Kidney (tissue), 13 donors: ENCODE measurements at regions not wholly inside any gene's neighbourhood (a gene's known extent, or its start where the extent isn't known, plus 50 kb on each side); places are given as distances from the start of the nearest gene placed in this dataset.
A peak's percentile ranks its signal among the peaks of the same experiment; 100 is the strongest.

Experiments used
- DNase-seq, 5 donors: peaks; one replicate each; pipeline ENCODE4 v3.0.0-alpha.2; 2013 to 2020
- FAIRE-seq: peaks from 2 replicates; lab custom pipeline; 2012; peaks lifted over from hg19 to GRCh38; lab: Jason Lieb, UNC
- H3K27ac ChIP-seq, 2 donors: one replicate each; pipeline ENCODE4 v1.7.0; 2013; ENCODE audit warnings: low read depth in 2 of 2, low read length in 2 of 2, inconsistent platforms in 1 of 2
- H3K27me3 ChIP-seq: one replicate; pipeline ENCODE4 v1.7.1; 2013; ENCODE audit warnings: low read length, inconsistent platforms; ENCODE audit not compliant: control insufficient read depth, insufficient read depth
- H3K36me3 ChIP-seq, 3 donors: one replicate each; pipeline versions ENCODE4 v1.7.0 to v1.7.1; 2013; ENCODE audit warnings: low read length in 3 of 3, control low read depth in 1 of 3, inconsistent platforms in 1 of 3; ENCODE audit not compliant: insufficient read depth in 3 of 3, control insufficient read depth in 2 of 3
- H3K4me1 ChIP-seq, 3 donors: one replicate each; pipeline versions ENCODE4 v1.7.0 to v1.7.1; 2013; ENCODE audit warnings: low read length in 3 of 3, inconsistent platforms in 1 of 3, low read depth in 1 of 3; ENCODE audit not compliant: control insufficient read depth in 2 of 3, insufficient read depth in 2 of 3
- H3K4me3 ChIP-seq, 3 donors: one replicate each; pipeline versions ENCODE4 v1.7.0 to v1.8.1; 2013; ENCODE audit warnings: low read length in 3 of 3, control low read depth in 1 of 3, inconsistent platforms in 1 of 3
- H3K9ac ChIP-seq, 3 donors: one replicate each; pipeline versions ENCODE4 v1.7.0 to v1.7.1; 2013; ENCODE audit warnings: low read length in 3 of 3, control low read depth in 1 of 3, inconsistent platforms in 1 of 3
- H3K9me3 ChIP-seq, 3 donors: one replicate each; pipeline versions ENCODE4 v1.7.0 to v1.7.1; 2013; ENCODE audit warnings: low read length in 3 of 3, control low read depth in 1 of 3, inconsistent platforms in 1 of 3; ENCODE audit not compliant: control insufficient read depth in 2 of 3, insufficient read depth in 1 of 3
- intact Hi-C: fragments of 100-400 bp; cut with DNase I; formaldehyde crosslinking; loops from one replicate; pipeline ENCODE4 v1.11.1; 2022
- TF ChIP-seq, protein P1 (sequence below): IDR thresholded peaks from 3 replicates; pipeline ENCODE4 v1.5.1; 2012; ENCODE audit warnings: mild to moderate bottlenecking, moderate library complexity, borderline replicate concordance; ENCODE audit not compliant: insufficient read depth; ENCODE audit errors: extremely low read depth
- donor health status: control.
- donor health status: control.
- donor health status: control.
- donor health status: control.
- donor health status: control.
- donor health status: DM: yes; HTN: yes; CAD: no.
- donor health status: Normal renal cell carcinoma (clear cell type).

DNA sequence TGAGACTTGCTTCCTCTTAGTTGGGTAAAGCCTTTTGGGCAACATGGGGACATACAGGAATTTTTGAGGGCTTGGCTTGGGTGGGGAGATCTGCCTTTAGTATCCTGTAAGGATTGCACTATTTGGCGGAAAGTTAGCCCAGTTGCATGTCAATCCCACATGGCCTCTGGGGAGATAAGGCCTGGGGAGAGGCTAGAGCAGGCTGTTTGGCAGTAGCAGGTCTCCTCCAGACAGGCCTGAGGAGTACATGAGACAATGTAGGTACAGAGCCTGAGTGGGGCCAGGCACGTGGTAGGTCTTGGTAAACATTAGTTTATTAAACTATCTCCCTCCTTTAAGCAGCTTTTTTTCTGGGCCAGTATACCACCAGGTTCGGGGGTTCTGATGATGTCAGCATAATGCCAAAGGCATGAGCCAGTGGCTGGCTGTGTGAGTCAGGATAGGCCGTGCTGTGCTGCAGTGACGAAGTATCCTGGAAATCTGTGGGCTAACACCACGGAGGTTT lies 147.9 kb downstream of the VEGFA start:
- TF ChIP-seq, protein P1, sequence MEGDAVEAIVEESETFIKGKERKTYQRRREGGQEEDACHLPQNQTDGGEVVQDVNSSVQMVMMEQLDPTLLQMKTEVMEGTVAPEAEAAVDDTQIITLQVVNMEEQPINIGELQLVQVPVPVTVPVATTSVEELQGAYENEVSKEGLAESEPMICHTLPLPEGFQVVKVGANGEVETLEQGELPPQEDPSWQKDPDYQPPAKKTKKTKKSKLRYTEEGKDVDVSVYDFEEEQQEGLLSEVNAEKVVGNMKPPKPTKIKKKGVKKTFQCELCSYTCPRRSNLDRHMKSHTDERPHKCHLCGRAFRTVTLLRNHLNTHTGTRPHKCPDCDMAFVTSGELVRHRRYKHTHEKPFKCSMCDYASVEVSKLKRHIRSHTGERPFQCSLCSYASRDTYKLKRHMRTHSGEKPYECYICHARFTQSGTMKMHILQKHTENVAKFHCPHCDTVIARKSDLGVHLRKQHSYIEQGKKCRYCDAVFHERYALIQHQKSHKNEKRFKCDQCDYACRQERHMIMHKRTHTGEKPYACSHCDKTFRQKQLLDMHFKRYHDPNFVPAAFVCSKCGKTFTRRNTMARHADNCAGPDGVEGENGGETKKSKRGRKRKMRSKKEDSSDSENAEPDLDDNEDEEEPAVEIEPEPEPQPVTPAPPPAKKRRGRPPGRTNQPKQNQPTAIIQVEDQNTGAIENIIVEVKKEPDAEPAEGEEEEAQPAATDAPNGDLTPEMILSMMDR = no peak
- Histone ChIP-seq H3K36me3 (no peaks in the 10 kb centered on the region), H3K4me1 (peaks cover 0 to 47% (median 42%) of the 10 kb centered on the region in 3 donors), H3K4me3 (no peak overlapping the region), H3K27ac (peak overlapping the region in 1 of 2 donors; percentile 23), H3K9ac (no peak overlapping the region), H3K27me3 (no peaks in the 10 kb centered on the region), H3K9me3 (no peaks in the 10 kb centered on the region)
- FAIRE-seq (no peak), DNase-seq (peak in 1 of 5 donors; percentile 35)
- intact Hi-C loops = no loop called here

DNA sequence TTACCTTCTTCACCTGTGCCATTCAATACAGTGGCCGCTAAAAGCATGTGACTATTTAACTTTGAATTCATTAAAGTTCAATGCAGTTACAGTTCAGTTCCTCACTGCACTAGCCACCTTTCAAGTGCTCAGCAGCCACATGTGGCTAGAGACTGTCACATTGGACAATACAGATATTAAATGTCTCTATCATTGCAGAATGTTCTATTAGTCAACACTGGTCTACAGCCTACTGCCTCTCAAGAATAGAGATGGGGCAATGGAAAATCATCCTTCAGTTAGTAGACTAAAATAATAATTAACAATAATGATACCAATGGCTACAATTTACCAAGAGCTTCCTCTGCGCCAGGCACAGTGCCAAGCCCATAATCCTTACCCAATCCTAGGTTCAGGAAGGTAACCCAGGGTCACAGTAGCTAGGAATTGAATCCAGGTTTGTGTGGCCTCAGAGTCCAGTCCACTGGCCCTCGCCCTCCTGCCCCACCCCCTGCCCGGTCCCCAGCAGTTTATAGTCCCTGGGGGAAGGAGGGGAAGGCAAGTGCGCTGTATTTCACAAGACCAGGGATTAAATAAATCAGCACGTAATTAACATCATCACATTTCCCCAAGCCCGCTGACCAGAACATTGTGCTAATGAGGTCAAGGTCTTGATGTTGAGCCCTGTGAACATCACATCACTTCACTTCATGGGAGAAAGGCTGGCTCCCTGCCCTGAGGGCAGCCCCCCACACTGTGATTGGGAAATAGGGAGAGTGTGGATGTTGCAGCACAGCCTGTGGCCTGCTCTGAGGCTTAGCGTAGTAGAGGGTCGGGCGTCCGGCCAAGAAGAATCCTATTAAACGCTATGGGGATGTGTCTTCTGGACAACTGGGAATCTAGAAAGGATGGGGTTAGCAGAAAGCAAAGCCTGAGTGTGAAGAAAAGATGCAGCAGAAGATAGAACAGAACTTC lies 147.2 kb downstream of the VEGFA start:
- H3K27ac ChIP-seq = peak overlapping the region; percentile 56 to 64
- TF ChIP-seq, protein P1 = no peak
- no peak overlapping the region for H3K4me3 ChIP-seq
- H3K9me3 ChIP-seq = no peaks in the 10 kb centered on the region
- H3K27me3 ChIP-seq = no peaks in the 10 kb centered on the region
- intact Hi-C loops = no loop called here
- FAIRE-seq = no peak
- no peak overlapping the region for H3K9ac ChIP-seq
- H3K36me3 ChIP-seq = no peaks in the 10 kb centered on the region
- H3K4me1 ChIP-seq = peaks cover 0 to 48% (median 46%) of the 10 kb centered on the region in 3 donors
- peak in 3 of 5 donors; percentile 35 to 96 (median 55) for DNase-seq

DNA sequence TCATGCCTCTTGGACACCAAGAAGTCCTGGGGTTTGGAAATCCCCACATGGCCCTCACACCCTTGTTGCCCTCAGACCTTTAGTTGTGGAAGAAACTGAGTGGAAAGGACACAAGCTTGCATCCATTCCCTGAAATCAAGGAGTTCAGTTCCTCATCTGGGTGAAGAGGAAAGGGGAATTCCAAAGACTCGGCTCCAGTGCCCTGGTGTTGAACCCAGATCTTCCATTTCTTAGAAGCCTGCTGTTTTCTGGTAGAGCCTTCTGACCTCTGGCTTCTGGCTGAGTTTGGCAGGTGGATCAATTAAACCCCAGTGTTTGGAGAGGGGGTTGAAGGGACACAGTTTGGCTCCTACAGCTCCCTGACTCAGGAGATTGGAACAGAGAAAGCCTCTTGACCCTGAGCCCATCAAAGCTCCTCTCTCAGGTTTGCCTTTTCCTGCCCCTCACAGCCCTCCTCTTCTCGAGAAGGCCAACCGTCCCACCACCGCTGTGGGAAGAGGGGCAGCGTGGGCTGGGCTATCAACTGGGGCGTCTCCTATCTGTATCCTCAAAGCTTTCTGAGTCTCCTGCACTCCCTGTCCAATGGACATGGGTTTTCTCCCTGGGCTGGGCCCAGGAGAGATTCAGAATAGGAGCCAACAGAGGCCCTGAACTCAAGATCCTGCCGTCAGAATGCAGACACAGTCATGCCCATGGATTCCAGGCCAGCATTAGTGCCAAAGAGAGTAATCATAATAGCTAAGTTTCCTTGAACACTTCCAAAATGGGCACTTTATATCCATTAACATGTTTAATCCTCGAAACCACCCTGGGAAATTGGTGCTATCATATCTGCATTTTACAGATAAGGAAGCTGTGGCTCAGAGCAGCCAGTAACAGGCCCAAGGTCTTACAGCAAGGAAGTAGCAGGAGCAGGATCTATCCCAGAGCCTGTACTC lies 146.2 kb downstream of the VEGFA start:
- H3K4me3 ChIP-seq = no peak overlapping the region
- H3K9ac ChIP-seq = no peak overlapping the region
- intact Hi-C loops = no loop called here
- FAIRE-seq = no peak
- H3K27me3 ChIP-seq = no peaks in the 10 kb centered on the region
- DNase-seq = peak in 1 of 5 donors; percentile 66
- no peaks in the 10 kb centered on the region for H3K9me3 ChIP-seq
- TF ChIP-seq, protein P1 = no peak
- H3K27ac ChIP-seq = peak overlapping the region; percentile 56 to 64
- H3K36me3 ChIP-seq = no peaks in the 10 kb centered on the region
- H3K4me1 ChIP-seq = peaks cover 0 to 54% (median 50%) of the 10 kb centered on the region in 3 donors
